ENCODE measurements at regions not wholly inside any gene's neighbourhood (a gene's known extent, or its start where the extent isn't known, plus 50 kb on each side); places are given as distances from the start of the nearest gene placed in this dataset.

- TF ChIP-seq EZH2 (IDR thresholded peaks at IDR 0.05; ENCODE audit: insufficient read depth, poor library complexity, severe bottlenecking) = no peak
- no peak for TF ChIP-seq EZH2phosphoT487 (IDR thresholded peaks at IDR 0.05; ENCODE audit: insufficient read depth, low read depth)
Observed at GRCh38 chr2:104547221-104547620, 306.7 kb upstream of the POU3F3 start.

Measured in GM23248 (cell line).